Esophagus (tissue), 2 donors: ENCODE measurements at regions not wholly inside any gene's neighbourhood (a gene's known extent, or its start where the extent isn't known, plus 50 kb on each side); places are given as distances from the start of the nearest gene placed in this dataset.

Experiments
- H3K27ac ChIP-seq, 2 donors: one replicate each; pipeline ENCODE4 v1.5.1; 2013; ENCODE audit warnings: low read depth in 2 of 2, mild to moderate bottlenecking in 2 of 2, inconsistent platforms in 1 of 2, low read length in 1 of 2, moderate library complexity in 1 of 2
- H3K27me3 ChIP-seq, 2 donors: one replicate each; pipeline ENCODE4 v1.6.1; 2013; ENCODE audit warnings: low read length in 2 of 2, control low read depth in 1 of 2, mild to moderate bottlenecking in 1 of 2; ENCODE audit not compliant: insufficient read depth in 2 of 2, control insufficient read depth in 1 of 2
- H3K36me3 ChIP-seq, 2 donors: one replicate each; pipeline ENCODE4 v1.6.1; 2013; ENCODE audit warnings: low read length in 1 of 2; ENCODE audit not compliant: control insufficient read depth in 2 of 2, insufficient read depth in 2 of 2
- H3K4me1 ChIP-seq, 2 donors: one replicate each; pipeline ENCODE4 v1.6.1; 2013; ENCODE audit warnings: low read length in 1 of 2; ENCODE audit not compliant: control insufficient read depth in 2 of 2, insufficient read depth in 2 of 2
- H3K4me3 ChIP-seq, 2 donors: one replicate each; pipeline ENCODE4 v1.5.1; 2013; ENCODE audit warnings: low read length in 2 of 2, mild to moderate bottlenecking in 2 of 2, low read depth in 1 of 2, moderate library complexity in 1 of 2
- H3K9me3 ChIP-seq, 2 donors: one replicate each; pipeline ENCODE4 v1.6.1; 2013; ENCODE audit warnings: mild to moderate bottlenecking in 2 of 2, low read depth in 1 of 2, low read length in 1 of 2, moderate library complexity in 1 of 2; ENCODE audit not compliant: control insufficient read depth in 2 of 2, insufficient read depth in 1 of 2
- WGBS, 2 donors: extraction: QIAGEN DNeasy Blood & Tissue Kit; methylation state at CpG; one replicate each; pipeline ENCODE4 v1.1.7; 2013; 5-methylcytosine and 5-hydroxymethylcytosine counted together
- donor health status: healthy with polysubstance abuse.
- donor health status: Bipolar disorder and iron deficiency.

DNA sequence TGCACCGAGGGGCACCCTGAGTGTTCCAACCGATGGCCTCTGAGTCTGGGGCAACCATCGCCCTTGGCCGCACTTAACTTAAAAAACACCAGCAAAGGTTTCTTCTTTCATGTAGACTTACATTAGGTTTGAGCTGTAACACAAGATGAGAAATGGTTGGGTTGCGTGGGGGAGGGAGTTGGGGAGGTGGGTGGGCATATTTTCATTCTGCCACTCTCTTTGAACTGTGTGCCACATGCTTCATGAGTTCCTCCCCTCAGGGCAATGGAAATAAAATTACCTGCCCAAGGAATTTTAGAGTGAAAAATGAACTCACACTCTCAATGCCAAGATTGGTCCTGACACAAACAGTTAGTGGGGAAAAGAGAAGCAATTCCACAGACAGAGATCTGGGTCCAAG lies 430.1 kb upstream of the USP24 start:
- peaks cover 0 to 2% of the 10 kb centered on the region in 2 donors for H3K9me3 ChIP-seq
- no peak overlapping the region for H3K4me3 ChIP-seq
- H3K4me1 ChIP-seq, result no peaks in the 10 kb centered on the region
- no peaks in the 10 kb centered on the region for H3K36me3 ChIP-seq
- WGBS, 2 donors, result 63 to 92% methylated on average over 5 of the region's 5 CpGs
- no peak overlapping the region for H3K27ac ChIP-seq
- no peaks in the 10 kb centered on the region for H3K27me3 ChIP-seq

DNA sequence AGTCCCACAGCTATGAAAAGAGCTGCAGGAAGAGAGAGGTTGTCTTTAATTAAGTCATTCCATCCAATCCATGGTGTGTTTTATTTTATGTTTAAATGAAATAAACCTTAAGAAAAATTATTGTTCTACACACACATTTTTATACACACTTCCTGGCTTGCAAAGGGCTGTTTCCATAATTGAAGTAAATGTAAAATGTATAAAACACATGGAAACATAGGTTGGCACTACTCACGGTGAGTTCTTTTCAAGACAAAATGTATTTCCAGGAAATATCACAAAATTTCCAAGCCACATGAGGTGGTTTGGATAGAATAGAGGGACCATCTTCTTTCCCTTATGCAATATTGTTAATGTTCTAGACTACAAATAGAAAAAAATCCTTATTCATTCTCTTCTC lies 426.8 kb upstream of the USP24 start:
- Histone ChIP-seq H3K4me1 (no peaks in the 10 kb centered on the region), H3K36me3 (no peaks in the 10 kb centered on the region), H3K27me3 (no peaks in the 10 kb centered on the region), H3K4me3 (no peak overlapping the region), H3K9me3 (peaks cover 0 to 2% of the 10 kb centered on the region in 2 donors), H3K27ac (no peak overlapping the region)
- 78 to 95% methylated on average over 1 of the region's 1 CpG for WGBS, 2 donors

DNA sequence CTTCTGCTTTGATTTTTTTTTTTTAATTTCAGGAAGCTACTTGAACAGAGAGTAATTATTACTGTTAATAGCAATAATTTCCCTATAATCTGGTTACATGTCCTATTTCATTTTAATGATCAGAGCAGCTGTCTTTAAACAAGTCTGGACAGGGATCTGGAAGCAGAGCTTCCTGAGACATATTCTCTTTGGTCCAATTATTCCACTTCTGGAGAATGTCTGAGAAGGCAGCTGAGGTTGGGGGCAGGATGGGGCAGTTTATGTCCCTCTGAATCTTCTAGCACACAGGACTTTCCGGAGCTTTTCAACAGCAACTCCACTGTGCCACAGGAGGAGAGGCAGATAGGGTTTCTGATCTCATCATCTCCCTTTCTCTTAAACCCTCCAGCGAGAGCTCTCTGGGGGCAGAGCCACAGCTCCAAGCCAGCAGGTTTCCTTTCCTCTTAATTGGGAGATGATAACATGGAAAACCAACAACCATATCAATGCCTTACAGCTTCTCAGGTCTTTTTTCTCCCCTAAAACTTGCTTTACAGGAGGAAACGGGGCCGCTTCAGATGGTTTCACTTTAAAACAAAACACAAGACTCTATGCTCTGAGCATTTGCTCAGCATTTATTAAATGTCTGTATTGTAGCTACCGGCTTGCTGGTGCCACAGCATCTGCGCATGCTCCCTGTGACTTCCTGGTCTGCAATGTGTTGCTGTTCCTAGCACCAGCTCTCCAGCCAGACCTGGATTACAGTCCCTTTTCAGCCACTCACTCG lies 425.7 kb upstream of the USP24 start:
- Histone ChIP-seq H3K4me3 (peak overlapping the region in 1 of 2 donors; percentile 13), H3K4me1 (no peaks in the 10 kb centered on the region), H3K36me3 (no peaks in the 10 kb centered on the region), H3K27ac (peak overlapping the region; percentile 26 to 43), H3K9me3 (peaks cover 0 to 2% of the 10 kb centered on the region in 2 donors), H3K27me3 (no peaks in the 10 kb centered on the region)
- WGBS, 2 donors, result 23 to 40% methylated on average over 7 of the region's 7 CpGs

DNA sequence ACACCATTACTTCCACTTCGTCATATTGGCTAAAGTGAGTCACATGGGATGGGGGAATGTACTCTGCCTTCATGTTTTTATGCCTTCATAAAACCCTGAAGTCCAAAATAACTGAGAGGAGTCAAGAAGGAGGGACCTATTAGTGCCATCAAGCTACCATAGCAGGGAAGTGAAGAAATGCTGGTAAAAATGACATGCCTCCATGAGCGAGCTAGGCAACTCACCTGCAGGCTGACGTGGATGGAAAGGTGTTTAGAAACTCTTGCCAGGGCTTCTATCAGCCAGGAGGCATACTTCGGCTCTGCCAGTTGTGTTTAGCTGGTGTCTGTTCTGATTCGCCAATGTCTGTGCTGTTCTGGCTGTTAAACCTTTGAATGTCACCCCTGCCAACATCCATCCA lies 424.4 kb upstream of the USP24 start:
- H3K4me1 ChIP-seq, result no peaks in the 10 kb centered on the region
- H3K36me3 ChIP-seq, result no peaks in the 10 kb centered on the region
- H3K4me3 ChIP-seq, result no peak overlapping the region
- H3K27ac ChIP-seq, result no peak overlapping the region
- peaks cover 0 to 2% of the 10 kb centered on the region in 2 donors for H3K9me3 ChIP-seq
- H3K27me3 ChIP-seq, result no peaks in the 10 kb centered on the region
- 65% methylated on average over 5 of the region's 5 CpGs for WGBS, 2 donors

DNA sequence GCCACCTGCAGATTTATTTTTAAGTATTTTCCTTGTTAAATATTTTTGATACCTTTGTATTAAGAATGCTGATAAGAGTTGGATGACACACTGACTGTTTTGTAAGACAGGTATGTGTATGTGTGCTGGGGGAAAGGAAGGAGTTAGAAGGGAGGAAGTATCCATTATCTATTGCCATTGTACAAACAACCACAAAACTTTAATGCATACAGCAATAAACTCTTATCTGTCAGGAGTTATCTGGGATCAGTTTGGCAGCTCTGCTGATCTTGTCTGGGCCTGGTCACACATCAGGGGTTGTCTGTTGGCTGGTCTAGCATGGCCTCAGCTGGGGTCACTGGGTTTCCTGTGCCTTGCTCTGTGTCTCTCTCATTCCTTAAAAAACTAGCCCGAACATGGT lies 423.9 kb upstream of the USP24 start:
- Histone ChIP-seq H3K4me1 (no peaks in the 10 kb centered on the region), H3K27ac (no peak overlapping the region), H3K4me3 (no peak overlapping the region), H3K36me3 (no peaks in the 10 kb centered on the region), H3K9me3 (peaks cover 0 to 2% of the 10 kb centered on the region in 2 donors), H3K27me3 (no peaks in the 10 kb centered on the region)
- WGBS, 2 donors, result 61 to 71% methylated on average over 1 of the region's 1 CpG

DNA sequence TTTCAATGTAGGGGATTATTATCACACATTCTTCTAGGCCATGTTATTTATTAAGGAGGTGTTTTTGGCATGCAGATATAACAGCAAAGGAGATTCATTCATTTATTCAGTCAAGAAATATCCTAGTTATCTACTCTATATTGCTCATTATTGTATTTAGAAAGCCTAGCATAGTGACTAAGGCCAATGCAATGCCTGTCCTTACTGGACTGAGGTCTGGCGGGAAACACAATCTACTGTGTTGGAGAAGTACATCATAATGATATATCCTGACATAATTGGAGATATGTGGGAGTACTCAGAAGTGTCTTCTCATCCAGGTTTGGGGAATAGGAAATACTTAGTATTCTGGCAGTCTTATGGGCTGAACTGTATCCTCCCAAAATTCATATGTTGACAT lies 421.5 kb upstream of the USP24 start:
- H3K4me1 ChIP-seq, result peaks cover 0 to 2% of the 10 kb centered on the region in 2 donors
- no peaks in the 10 kb centered on the region for H3K9me3 ChIP-seq
- no peaks in the 10 kb centered on the region for H3K27me3 ChIP-seq
- H3K27ac ChIP-seq, result no peak overlapping the region
- H3K36me3 ChIP-seq, result no peaks in the 10 kb centered on the region
- WGBS, 2 donors, result 94% methylated on average over 1 of the region's 1 CpG
- H3K4me3 ChIP-seq, result no peak overlapping the region

DNA sequence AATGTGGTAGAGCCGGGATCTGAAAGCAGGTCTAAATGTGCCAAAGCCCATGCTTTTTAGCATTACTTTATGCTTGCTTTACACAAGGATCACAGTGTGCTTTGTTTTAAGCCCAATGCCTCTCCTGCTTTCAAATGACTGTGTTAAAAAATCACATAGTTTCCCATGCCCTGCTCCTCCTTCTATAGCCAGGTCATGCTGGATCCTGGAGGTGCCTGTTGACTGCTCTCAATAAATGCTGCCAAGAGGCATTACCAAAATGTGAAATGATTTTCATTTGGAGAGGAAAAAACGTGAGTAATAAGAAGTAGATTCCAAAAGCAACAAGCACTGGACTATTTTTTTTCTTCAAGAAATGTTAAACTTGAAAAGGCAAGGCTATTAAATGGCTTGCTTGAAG lies 420.7 kb upstream of the USP24 start:
- Histone ChIP-seq H3K4me1 (peaks cover 0 to 2% of the 10 kb centered on the region in 2 donors), H3K27ac (no peak overlapping the region), H3K4me3 (no peak overlapping the region), H3K36me3 (no peaks in the 10 kb centered on the region), H3K9me3 (no peaks in the 10 kb centered on the region), H3K27me3 (no peaks in the 10 kb centered on the region)
- 31 to 46% methylated on average over 2 of the region's 2 CpGs for WGBS, 2 donors

DNA sequence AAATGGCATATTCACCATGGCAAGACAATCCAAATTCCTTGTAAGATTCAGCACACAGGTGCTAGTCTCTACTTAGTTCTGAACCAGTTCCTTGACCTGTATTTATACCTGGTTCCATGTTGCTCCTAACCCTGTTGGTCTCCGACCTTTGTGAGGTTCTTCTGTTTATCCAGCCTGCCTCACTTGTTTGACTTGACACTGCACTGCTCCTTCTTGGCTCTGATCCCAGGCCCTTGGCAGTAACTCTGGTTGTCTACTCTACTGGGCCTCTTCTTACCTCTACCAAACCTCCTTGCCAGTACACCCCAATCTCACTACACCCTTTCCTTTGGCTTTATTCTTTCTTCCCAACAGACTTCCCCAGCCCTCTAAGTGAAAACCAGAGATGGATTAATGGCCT lies 419.4 kb upstream of the USP24 start:
- no peaks in the 10 kb centered on the region for H3K36me3 ChIP-seq
- H3K4me1 ChIP-seq, result peaks cover 0 to 2% of the 10 kb centered on the region in 2 donors
- no peaks in the 10 kb centered on the region for H3K27me3 ChIP-seq
- H3K27ac ChIP-seq, result no peak overlapping the region
- H3K4me3 ChIP-seq, result no peak overlapping the region
- WGBS, 2 donors, result 31 to 62% methylated on average over 1 of the region's 1 CpG
- no peaks in the 10 kb centered on the region for H3K9me3 ChIP-seq

DNA sequence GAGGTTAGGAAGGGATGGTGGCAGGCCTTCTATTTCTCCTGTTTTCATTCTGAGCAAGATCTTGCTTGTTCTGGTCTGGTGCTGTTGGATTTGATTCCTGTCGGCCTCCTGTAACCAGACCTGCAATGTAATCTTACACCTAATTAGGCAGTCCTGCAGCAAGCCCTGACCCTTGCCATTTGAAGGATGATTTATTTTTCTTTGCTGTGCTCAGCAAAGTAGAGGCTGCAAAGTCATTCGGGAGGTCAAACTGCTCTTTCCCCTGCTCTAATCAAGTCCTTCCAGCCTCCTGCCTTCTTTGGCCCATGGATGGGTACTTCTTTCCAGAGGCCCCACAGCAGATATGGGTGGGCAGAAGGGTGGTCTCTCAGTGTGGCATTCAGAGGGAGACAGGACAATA lies 417.7 kb upstream of the USP24 start:
- 54 to 61% methylated on average over 2 of the region's 2 CpGs for WGBS, 2 donors
- Histone ChIP-seq H3K4me1 (peaks cover 0 to 2% of the 10 kb centered on the region in 2 donors), H3K4me3 (no peak overlapping the region), H3K27me3 (no peaks in the 10 kb centered on the region), H3K9me3 (no peaks in the 10 kb centered on the region), H3K36me3 (no peaks in the 10 kb centered on the region), H3K27ac (no peak overlapping the region)

DNA sequence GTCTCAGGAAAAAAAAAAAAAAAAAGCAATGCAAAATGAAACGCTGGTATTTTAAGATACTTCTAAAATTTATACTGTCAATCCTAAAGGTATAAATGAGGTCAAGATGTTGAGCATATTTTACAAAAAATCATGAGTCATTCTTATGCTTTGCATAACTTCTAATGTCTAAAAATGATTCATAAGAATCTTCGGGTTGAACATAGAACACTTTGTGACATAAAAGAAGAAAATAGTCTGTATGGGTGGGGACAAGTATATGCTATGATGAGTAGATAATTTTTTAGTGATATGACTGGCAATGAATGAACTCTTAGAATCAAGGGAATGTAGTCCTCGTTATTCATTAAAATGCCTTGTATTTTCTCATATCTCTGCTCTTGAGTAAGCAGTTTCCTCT lies 416.9 kb upstream of the USP24 start:
- Histone ChIP-seq H3K36me3 (no peaks in the 10 kb centered on the region), H3K27ac (no peak overlapping the region), H3K4me1 (peaks cover 0 to 2% of the 10 kb centered on the region in 2 donors), H3K27me3 (no peaks in the 10 kb centered on the region), H3K4me3 (no peak overlapping the region), H3K9me3 (no peaks in the 10 kb centered on the region)
- 26 to 36% methylated on average over 3 of the region's 3 CpGs for WGBS, 2 donors
